ENCODE measurements at regions not wholly inside any gene's neighbourhood (a gene's known extent, or its start where the extent isn't known, plus 50 kb on each side); places are given as distances from the start of the nearest gene placed in this dataset.

DNA sequence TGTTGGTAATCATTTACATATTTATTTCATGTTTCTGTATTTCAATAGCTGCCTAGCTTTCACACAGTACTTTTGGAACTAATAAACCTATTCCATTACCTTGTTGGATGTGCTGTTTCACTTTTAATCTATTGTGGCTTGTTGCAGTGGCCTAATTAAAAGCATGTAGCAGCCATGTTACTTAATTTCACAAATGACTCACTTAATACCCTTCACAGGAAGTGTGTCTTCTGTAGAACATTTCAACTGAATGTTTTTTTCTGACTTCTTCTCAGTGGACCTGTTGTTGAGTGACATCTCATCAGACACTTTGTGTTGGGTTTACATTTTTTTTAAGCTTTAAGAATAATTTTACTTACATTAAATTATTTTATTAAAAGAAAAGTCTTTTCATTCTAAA, 260.5 kb upstream of the THUMPD2 start:
- dilution Hi-C loops (cut with HindIII; ENCODE audit: low sequenced_read_pairs, unreplicated experiment) (no loop called here), in situ Hi-C loops (cut with MboI; ENCODE audit: low sequenced_read_pairs) (no loop called here), intact Hi-C loops (cut with micrococcal nuclease) (loop anchor here (2.0 to 10.0 kb wide), 3 partner anchors 61 to 415 kb away; partner anchors contain the start of gene SLC8A1)
- BruUV-seq (replicated peaks) = no TSS peak
- Histone ChIP-seq H3K4me2 (ENCODE audit: low read depth, low read length) (peak overlapping the region; percentile 58; the same call in 1 of the 2 replicates), H3K9me1 (ENCODE audit: insufficient read depth, low read length) (peaks cover 12% of the 10 kb centered on the region), H3K23ac (ENCODE audit: low read depth, low read length) (peak overlapping the region; percentile 73; the same call in 1 of the 2 replicates), H3K4me1 (ENCODE audit: control insufficient read depth, insufficient read depth, low read length) (peaks cover 27% of the 10 kb centered on the region), H3K4ac (ENCODE audit: low read depth, low read length) (peak overlapping the region; percentile 63; the same call in 1 of the 2 replicates), H3K9me3 (ENCODE audit: control insufficient read depth, insufficient read depth, low read length) (peaks cover 3% of the 10 kb centered on the region; the same call in 1 of the 2 replicates), H2BK20ac (ENCODE audit: low read depth, low read length) (peak overlapping the region; percentile 87), H3K9ac (ENCODE audit: low read depth, low read length) (no peak overlapping the region), H3K56ac (ENCODE audit: extremely low read depth, insufficient read depth, low read length) (peak overlapping the region; percentile 84), H4K8ac (ENCODE audit: low read depth in 2 of 2, low read length in 2 of 2) (peak overlapping the region; percentile 56 to 74), H2AK9ac (replicated peaks; ENCODE audit: low read depth, low read length, poor library complexity) (no peak overlapping the region), H2AK5ac (ENCODE audit: low read depth, low read length) (no peak overlapping the region), H3K14ac (replicated peaks; ENCODE audit: low read depth, low read length) (peak overlapping the region; percentile 75), H2BK120ac (ENCODE audit: low read depth, low read length) (peak overlapping the region; percentile 91), H4K91ac (ENCODE audit: insufficient read depth, low read depth, low read length) (peak overlapping the region; percentile 84), H3K79me1 (ENCODE audit: low read depth in 1 of 2, low read length in 2 of 2) (peaks cover 0 to 6% of the 10 kb centered on the region in 2 experiments; a peak in 1 of 4 replicates), H2BK15ac (ENCODE audit: low read depth, low read length) (peak overlapping the region; percentile 36; the same call in 1 of the 3 replicates), H4K20me1 (ENCODE audit: insufficient read depth, low read length) (no peaks in the 10 kb centered on the region), H2BK5ac (ENCODE audit: low read depth, low read length, poor library complexity, severe bottlenecking) (peak overlapping the region; percentile 100), H3K27ac (ENCODE audit: insufficient read depth, low read length) (peak overlapping the region; percentile 20; the same call in 1 of the 2 replicates), H4K5ac (ENCODE audit: low read depth, low read length) (peak overlapping the region; percentile 96; the same call in 1 of the 2 replicates), H2AFZ (replicated peaks; ENCODE audit: low read length, poor library complexity) (no peak overlapping the region), H3K36me3 (ENCODE audit: control insufficient read depth, insufficient read depth, low read length) (no peaks in the 10 kb centered on the region), H3K27me3 (ENCODE audit: control insufficient read depth, insufficient read depth, low read length) (no peaks in the 10 kb centered on the region), H3K4me3 (ENCODE audit: insufficient read depth, low read depth, low read length) (no peak overlapping the region), H3K18ac (ENCODE audit: low read depth, low read length) (peak overlapping the region; percentile 92; the same call in 1 of the 2 replicates)
- ChIA-PET POLR2A (ENCODE audit: unreplicated experiment) (interaction anchor here (1.1 kb wide), 1 partner anchor 56 kb away, joined by 3 read pairs; no protein-coding TSS in a partner anchor), CTCF (no interaction called here)
- no peak for DNase-seq
- no peak for TF ChIP-seq CEBPB (IDR thresholded peaks at IDR 0.05; ENCODE audit: low read depth, low read length)
- no peak for TF ChIP-seq USF2 (IDR thresholded peaks at IDR 0.05; ENCODE audit: low read depth, low read length)
- no peak for TF ChIP-seq RFX5 (IDR thresholded peaks at IDR 0.05; ENCODE audit: low read depth, low read length)
- no peak for TF ChIP-seq MXI1 (IDR thresholded peaks at IDR 0.05; ENCODE audit: borderline replicate concordance, low read depth, low read length)
- no peak for TF ChIP-seq MAFK (IDR thresholded peaks at IDR 0.05; ENCODE audit: low read depth, low read length)
- TF ChIP-seq BHLHE40 (IDR thresholded peaks at IDR 0.05; ENCODE audit: low read depth, low read length) = no peak
- no peak for ATAC-seq (ENCODE audit: low read depth)
